H1 (cell line): ENCODE measurements at regions not wholly inside any gene's neighbourhood (a gene's known extent, or its start where the extent isn't known, plus 50 kb on each side); places are given as distances from the start of the nearest gene placed in this dataset.

Source experiments
- CTCF ChIA-PET: fragments of 300-600 bp; sonication (Branson Sonifier 250); formaldehyde crosslinking; loops from one replicate; lab custom pipeline; 2021; ENCODE audit not compliant: partially characterized antibody; lab: Charles Lee
- POLR2A ChIA-PET: fragments of 300-600 bp; sonication (Branson Sonifier 250); formaldehyde crosslinking; loops from one replicate; lab custom pipeline; 2021; ENCODE audit warnings: inconsistent platforms; ENCODE audit not compliant: partially characterized antibody; lab: Charles Lee
- DNase-seq, 2 experiments: peaks; one replicate each; pipeline versions ENCODE4 v3.0.0 to v3.0.0-alpha.2; 2010 to 2022; ENCODE audit warnings: low spot score in 2 of 2, low read depth in 1 of 2, mixed read lengths in 1 of 2
- FAIRE-seq: peaks from 2 replicates; lab custom pipeline; 2011; peaks lifted over from hg19 to GRCh38; lab: Jason Lieb, UNC
- H2AFZ ChIP-seq: 2 replicates; pipeline ENCODE4 v1.8.1; 2012; ENCODE audit warnings: low read length, inconsistent platforms
- H2AK5ac ChIP-seq: 2 replicates; pipeline ENCODE4 v1.6.1; 2013; ENCODE audit warnings: low read depth, low read length
- H2BK120ac ChIP-seq: replicated peaks from 2 replicates; pipeline ENCODE3; 2013; ENCODE audit warnings: low read depth, low read length, inconsistent platforms
- H2BK12ac ChIP-seq: 2 replicates; pipeline ENCODE4 v1.6.1; 2013; ENCODE audit warnings: low read depth, low read length
- H2BK15ac ChIP-seq: 2 replicates; pipeline ENCODE4 v1.6.1; 2013; ENCODE audit warnings: low read length
- H2BK20ac ChIP-seq: 2 replicates; pipeline ENCODE4 v1.6.1; 2013; ENCODE audit warnings: low read length
- H2BK5ac ChIP-seq: 2 replicates; pipeline ENCODE4 v1.6.1; 2013; ENCODE audit warnings: low read depth, low read length
- H3K14ac ChIP-seq: 2 replicates; pipeline ENCODE4 v1.6.1; 2013; ENCODE audit warnings: inconsistent platforms; ENCODE audit not compliant: insufficient read length
- H3K18ac ChIP-seq: 2 replicates; pipeline ENCODE4 v1.6.1; 2013; ENCODE audit warnings: low read length; ENCODE audit errors: extremely low read depth
- H3K23ac ChIP-seq: 2 replicates; pipeline ENCODE4 v1.6.1; 2013; ENCODE audit warnings: inconsistent platforms; ENCODE audit not compliant: insufficient read length
- H3K23me2 ChIP-seq: 2 replicates; pipeline ENCODE4 v1.6.1; 2013; ENCODE audit warnings: low read depth, low read length
- H3K27ac ChIP-seq: 2 replicates; pipeline ENCODE4 v1.6.1; 2011; ENCODE audit warnings: low read depth, low read length, inconsistent platforms
- H3K27me3 ChIP-seq, 4 experiments: replicated peaks in 1 of 4; 1 replicate in 1 of 4; 2 replicates in 3 of 4; pipeline versions ENCODE4 v1.6.1 to v1.8.1; 2011 to 2013; ENCODE audit warnings: low read length in 3 of 4, mild to moderate bottlenecking in 3 of 4, inconsistent platforms in 2 of 4, mixed read lengths in 2 of 4, moderate library complexity in 1 of 4; ENCODE audit not compliant: control insufficient read depth in 3 of 4, insufficient read depth in 3 of 4; ENCODE audit errors: extremely low read depth in 1 of 4
- H3K36me3 ChIP-seq, 4 experiments: 2 replicates each; pipeline versions ENCODE4 v1.6.1 to v1.8.1; 2011 to 2013; ENCODE audit warnings: mild to moderate bottlenecking in 4 of 4, low read length in 3 of 4, moderate library complexity in 2 of 4, control low read depth in 1 of 4, inconsistent platforms in 1 of 4; ENCODE audit not compliant: insufficient read depth in 4 of 4, control insufficient read depth in 2 of 4
- H3K4ac ChIP-seq: replicated peaks from 2 replicates; pipeline ENCODE3; 2013; ENCODE audit warnings: low read length, low read depth, mixed read lengths, inconsistent platforms; ENCODE audit not compliant: insufficient read length
- H3K4me1 ChIP-seq, 4 experiments: replicated peaks in 1 of 4; 1 replicate in 1 of 4; 2 replicates in 3 of 4; pipeline versions ENCODE4 v1.6.1 to v1.8.1; 2011 to 2013; ENCODE audit warnings: low read length in 3 of 4, inconsistent platforms in 2 of 4, mixed read lengths in 1 of 4; ENCODE audit not compliant: insufficient read depth in 4 of 4, control insufficient read depth in 3 of 4
- H3K4me2 ChIP-seq, 2 experiments: 2 replicates each; pipeline versions ENCODE4 v1.6.1 to v1.8.1; 2011 to 2013; ENCODE audit warnings: low read depth in 2 of 2, low read length in 2 of 2, control low read depth in 1 of 2, inconsistent platforms in 1 of 2, mild to moderate bottlenecking in 1 of 2; ENCODE audit not compliant: insufficient read depth in 1 of 2
- H3K4me3 ChIP-seq, 4 experiments: fragments of 200-600, 300-600 bp in 1 of 4; sonication (generic), shearing (Covaris generic), sonication (Bioruptor Twin) in 1 of 4; 2 replicates each; pipeline versions ENCODE4 v1.5.1 to v1.8.1; 2011 to 2016; ENCODE audit warnings: low read length in 4 of 4, low read depth in 3 of 4, control low read depth in 2 of 4, inconsistent platforms in 2 of 4, mild to moderate bottlenecking in 2 of 4, mixed read lengths in 1 of 4, moderate library complexity in 1 of 4; ENCODE audit not compliant: insufficient read depth in 2 of 4; ENCODE audit errors: extremely low read depth in 1 of 4
- H3K56ac ChIP-seq: replicated peaks from 2 replicates; pipeline ENCODE3; 2013; ENCODE audit warnings: low read depth, mild to moderate bottlenecking, mixed read lengths, low read length, inconsistent platforms; ENCODE audit not compliant: insufficient read length
- H3K79me1 ChIP-seq: 2 replicates; pipeline ENCODE4 v1.6.1; 2013; ENCODE audit warnings: low read depth, low read length, control low read depth
- H3K79me2 ChIP-seq, 2 experiments: 2 replicates each; pipeline versions ENCODE4 v1.6.1 to v1.8.1; 2012 to 2013; ENCODE audit warnings: low read length in 2 of 2, mild to moderate bottlenecking in 2 of 2, inconsistent platforms in 1 of 2; ENCODE audit not compliant: insufficient read depth in 2 of 2, control insufficient read depth in 1 of 2
- H3K9ac ChIP-seq, 4 experiments: replicated peaks in 1 of 4; 1 replicate in 1 of 4; 2 replicates in 3 of 4; pipeline versions ENCODE4 v1.6.1 to v1.8.1; 2011 to 2013; ENCODE audit warnings: low read depth in 3 of 4, low read length in 3 of 4, control low read depth in 2 of 4, mild to moderate bottlenecking in 2 of 4, moderate library complexity in 2 of 4, inconsistent platforms in 1 of 4; ENCODE audit errors: extremely low read depth in 1 of 4
- H3K9me3 ChIP-seq, 2 experiments: 2 replicates each; pipeline versions ENCODE4 v1.6.1 to v1.8.1; 2012 to 2013; ENCODE audit warnings: mild to moderate bottlenecking in 2 of 2, moderate library complexity in 2 of 2, control low read depth in 1 of 2, inconsistent platforms in 1 of 2, low read depth in 1 of 2, low read length in 1 of 2, mixed read lengths in 1 of 2; ENCODE audit not compliant: insufficient read depth in 2 of 2
- H4K20me1 ChIP-seq, 2 experiments: replicated peaks in 1 of 2; 2 replicates each; pipeline versions ENCODE3 to v1.8.1; 2011 to 2013; ENCODE audit warnings: inconsistent platforms in 2 of 2, low read length in 2 of 2, mild to moderate bottlenecking in 1 of 2; ENCODE audit not compliant: insufficient read depth in 2 of 2, control insufficient read depth in 1 of 2
- H4K5ac ChIP-seq: 2 replicates; pipeline ENCODE4 v1.6.1; 2013; ENCODE audit warnings: low read length, low read depth, mixed read lengths, inconsistent platforms; ENCODE audit not compliant: insufficient read length
- H4K8ac ChIP-seq: 2 replicates; pipeline ENCODE4 v1.8.0; 2013; ENCODE audit warnings: mild to moderate bottlenecking, moderate library complexity, low read length, inconsistent platforms; ENCODE audit not compliant: insufficient read depth; ENCODE audit errors: extremely low read depth
- H4K91ac ChIP-seq: replicated peaks from 2 replicates; pipeline ENCODE3; 2013; ENCODE audit warnings: low read length, mixed read lengths, inconsistent platforms; ENCODE audit not compliant: insufficient read length
- ASH2L ChIP-seq: fragments of 200-600, 300-600 bp; sonication (generic); IDR thresholded peaks from one replicate; pipeline ENCODE4 v1.7.1; 2017; ENCODE audit warnings: low read length
- EZH2 ChIP-seq: fragments of 200-600 bp; sonication (generic); IDR thresholded peaks from 2 replicates; pipeline ENCODE4 v1.7.1; 2012; ENCODE audit warnings: low read depth, mild to moderate bottlenecking, moderate library complexity, low read length, inconsistent platforms; ENCODE audit not compliant: severe bottlenecking
- HDAC6 ChIP-seq: IDR thresholded peaks from one replicate; pipeline ENCODE4 v1.7.1; 2012; ENCODE audit warnings: low read depth, mild to moderate bottlenecking, inconsistent platforms, low read length, moderate library complexity
- JUN ChIP-seq: IDR thresholded peaks from 2 replicates; pipeline ENCODE4 v1.6.1; 2011; ENCODE audit warnings: low read depth, mild to moderate bottlenecking, improper control_type of control experiment, low read length
- POLR2A ChIP-seq, 2 experiments: IDR thresholded peaks; 1 replicate in 1 of 2; 2 replicates in 1 of 2; pipeline ENCODE4 v1.6.1; 2011; ENCODE audit warnings: low read depth in 2 of 2, low read length in 2 of 2, mild to moderate bottlenecking in 2 of 2; ENCODE audit errors: control extremely low read depth in 1 of 2
- POLR2AphosphoS5 ChIP-seq: IDR thresholded peaks from 2 replicates; pipeline ENCODE4 v1.6.1; 2011; ENCODE audit warnings: low read depth, low read length
- POU5F1 ChIP-seq: IDR thresholded peaks from 2 replicates; pipeline ENCODE4 v1.6.1; 2011; ENCODE audit warnings: low read depth, mild to moderate bottlenecking, low read length, moderate library complexity
- RXRA ChIP-seq: IDR thresholded peaks from 2 replicates; pipeline ENCODE4 v1.6.1; 2011; ENCODE audit warnings: low read depth, mild to moderate bottlenecking, low read length, moderate library complexity; ENCODE audit not compliant: insufficient read depth
- SIX5 ChIP-seq: IDR thresholded peaks from 2 replicates; pipeline ENCODE4 v1.6.1; 2011; ENCODE audit warnings: mild to moderate bottlenecking, low read depth, low read length
- SP4 ChIP-seq: IDR thresholded peaks from 2 replicates; pipeline ENCODE4 v1.6.1; 2012; ENCODE audit warnings: low read length, inconsistent platforms
- TAF1 ChIP-seq: IDR thresholded peaks from 2 replicates; pipeline ENCODE4 v1.6.1; 2011; ENCODE audit warnings: mild to moderate bottlenecking, low read depth, low read length
- ZNF274 ChIP-seq: IDR thresholded peaks from 2 replicates; pipeline ENCODE4 v1.7.0; 2012; ENCODE audit warnings: low read length, borderline replicate concordance; ENCODE audit errors: extremely low read depth
- WGBS, 2 experiments: shearing (Covaris generic) in 1 of 2; methylation state at CpG; one replicate each; pipeline versions ENCODE4 v1.1.6 to v1.1.7; 2013 to 2015; ENCODE audit warnings: low lambda C conversion rate in 2 of 2, mixed read lengths in 2 of 2, inconsistent platforms in 1 of 2, low coverage in 1 of 2, missing lambda C conversion rate in 1 of 2; ENCODE audit not compliant: insufficient replicate concordance in 2 of 2, insufficient coverage in 1 of 2, insufficient read length in 1 of 2; ENCODE audit errors: extremely low coverage in 1 of 2, missing lambda C conversion rate in 1 of 2; 5-methylcytosine and 5-hydroxymethylcytosine counted together
- TF ChIP-seq, protein P1 (sequence below), 3 experiments: IDR thresholded peaks; 1 replicate in 2 of 3; 2 replicates in 1 of 3; pipeline versions ENCODE4 v1.5.1 to v1.6.1; 2011; ENCODE audit warnings: low read length in 3 of 3, mild to moderate bottlenecking in 3 of 3, inconsistent platforms in 2 of 3, low read depth in 1 of 3, moderate library complexity in 1 of 3; ENCODE audit not compliant: insufficient read depth in 1 of 3; ENCODE audit errors: control extremely low read depth in 1 of 3

DNA sequence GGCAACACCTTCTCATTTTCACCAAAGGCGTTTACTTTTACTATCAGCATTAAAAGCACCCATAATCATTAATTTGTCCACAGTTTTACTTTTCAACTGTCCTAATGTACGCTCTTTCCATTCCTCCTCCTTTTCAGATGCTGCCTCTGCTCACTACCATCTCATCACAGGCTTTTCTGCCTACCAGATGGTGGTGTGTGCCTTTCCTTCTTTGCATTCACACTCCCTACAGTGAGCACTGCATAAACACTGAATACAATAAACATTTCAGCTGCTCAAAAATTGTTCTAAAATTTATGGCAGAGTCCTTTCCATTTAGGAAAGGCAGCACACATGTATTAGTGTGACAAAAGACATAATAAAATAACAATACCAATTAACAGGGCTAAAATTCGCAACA is 435.7 kb downstream of the GXYLT1 start:
- Histone ChIP-seq H3K4ac (no peak overlapping the region), H4K91ac (no peak overlapping the region), H3K4me3 (no peak overlapping the region), H3K79me1 (no peaks in the 10 kb centered on the region), H4K20me1 (no peaks in the 10 kb centered on the region), H3K14ac (no peak overlapping the region), H3K56ac (no peak overlapping the region), H3K4me2 (peak overlapping the region; percentile 20 to 55; a peak in 1 of 4 replicates), H4K5ac (no peak overlapping the region), H3K36me3 (no peaks in the 10 kb centered on the region), H3K79me2 (no peaks in the 10 kb centered on the region), H2BK20ac (no peak overlapping the region; the same call in 1 of the 2 replicates), H2AFZ (no peak overlapping the region), H3K23me2 (peaks cover 2% of the 10 kb centered on the region; the same call in 1 of the 2 replicates), H3K18ac (no peak overlapping the region), H2BK5ac (0 out of 2 replicates have a peak overlapping the region, but pooled peaks have one; percentile 21), H3K4me1 (peaks cover 0 to 7% (median 3%) of the 10 kb centered on the region in 4 experiments; a peak in 5 of 7 replicates), H3K27me3 (no peaks in the 10 kb centered on the region), H2BK120ac (no peak overlapping the region), H2AK5ac (no peak overlapping the region), H4K8ac (no peak overlapping the region), H3K27ac (no peak overlapping the region), H2BK12ac (0 out of 2 replicates have a peak overlapping the region, but pooled peaks have one; percentile 41), H3K9ac (no peak overlapping the region), H3K9me3 (no peaks in the 10 kb centered on the region), H2BK15ac (no peak overlapping the region), H3K23ac (no peak overlapping the region)
- FAIRE-seq: no peak
- WGBS, 2 experiments: 71% methylated on average over 3 of the region's 3 CpGs; no CpG with 5 or more reads in 1 of the 2 experiments
- POLR2A ChIA-PET: no interaction called here
- DNase-seq: no peak
- CTCF ChIA-PET: no interaction called here
- TF ChIP-seq ASH2L (no peak), POLR2AphosphoS5 (no peak), ZNF274 (no peak), SIX5 (no peak), SP4 (no peak), RXRA (no peak), TAF1 (no peak), JUN (no peak), HDAC6 (no peak), POLR2A (IDR thresholded peaks at IDR 0.05; ENCODE audit: control extremely low read depth in 1 of 2, low read depth in 2 of 2, low read length in 2 of 2) (no peak), POU5F1 (no peak), EZH2 (no peak)
- TF ChIP-seq, protein P1, sequence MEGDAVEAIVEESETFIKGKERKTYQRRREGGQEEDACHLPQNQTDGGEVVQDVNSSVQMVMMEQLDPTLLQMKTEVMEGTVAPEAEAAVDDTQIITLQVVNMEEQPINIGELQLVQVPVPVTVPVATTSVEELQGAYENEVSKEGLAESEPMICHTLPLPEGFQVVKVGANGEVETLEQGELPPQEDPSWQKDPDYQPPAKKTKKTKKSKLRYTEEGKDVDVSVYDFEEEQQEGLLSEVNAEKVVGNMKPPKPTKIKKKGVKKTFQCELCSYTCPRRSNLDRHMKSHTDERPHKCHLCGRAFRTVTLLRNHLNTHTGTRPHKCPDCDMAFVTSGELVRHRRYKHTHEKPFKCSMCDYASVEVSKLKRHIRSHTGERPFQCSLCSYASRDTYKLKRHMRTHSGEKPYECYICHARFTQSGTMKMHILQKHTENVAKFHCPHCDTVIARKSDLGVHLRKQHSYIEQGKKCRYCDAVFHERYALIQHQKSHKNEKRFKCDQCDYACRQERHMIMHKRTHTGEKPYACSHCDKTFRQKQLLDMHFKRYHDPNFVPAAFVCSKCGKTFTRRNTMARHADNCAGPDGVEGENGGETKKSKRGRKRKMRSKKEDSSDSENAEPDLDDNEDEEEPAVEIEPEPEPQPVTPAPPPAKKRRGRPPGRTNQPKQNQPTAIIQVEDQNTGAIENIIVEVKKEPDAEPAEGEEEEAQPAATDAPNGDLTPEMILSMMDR (IDR thresholded peaks at IDR 0.05; ENCODE audit: control extremely low read depth in 1 of 3, insufficient read depth in 1 of 3, low read depth in 1 of 3, low read length in 3 of 3): no peak
